ENCODE measurements at regions not wholly inside any gene's neighbourhood (a gene's known extent, or its start where the extent isn't known, plus 50 kb on each side); places are given as distances from the start of the nearest gene placed in this dataset.

DNA sequence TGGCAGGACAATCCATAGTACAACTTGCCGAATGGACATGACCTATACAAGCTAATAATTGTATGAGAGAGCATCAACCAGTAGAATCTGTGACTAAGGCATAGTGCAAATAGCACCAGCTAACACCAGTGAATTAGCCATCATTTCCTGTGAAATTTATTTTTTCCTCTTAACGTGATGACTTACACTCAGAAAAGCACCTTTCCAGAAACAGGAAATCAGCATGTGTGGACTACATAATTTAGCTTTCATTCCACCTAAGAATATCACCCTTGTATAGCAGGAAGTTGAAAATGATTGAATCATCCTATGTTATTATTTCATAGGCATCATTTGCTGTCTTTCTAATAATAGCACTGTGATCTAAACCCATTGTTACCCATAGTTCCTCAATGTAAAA is 1393.4 kb upstream of the PCDH7 start:
- TF ChIP-seq, protein P1, sequence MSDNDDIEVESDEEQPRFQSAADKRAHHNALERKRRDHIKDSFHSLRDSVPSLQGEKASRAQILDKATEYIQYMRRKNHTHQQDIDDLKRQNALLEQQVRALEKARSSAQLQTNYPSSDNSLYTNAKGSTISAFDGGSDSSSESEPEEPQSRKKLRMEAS (IDR thresholded peaks at IDR 0.05; ENCODE audit: low read depth, low read length), result no peak
- TF ChIP-seq SP1 (IDR thresholded peaks at IDR 0.05; ENCODE audit: low read depth, low read length) (no peak), CEBPB (IDR thresholded peaks at IDR 0.05; ENCODE audit: borderline replicate concordance in 1 of 2, low read depth in 2 of 2, low read length in 2 of 2) (no peak), ZBTB4 (CRISPR knock-in tag; IDR thresholded peaks at IDR 0.05) (no peak), E2F4 (IDR thresholded peaks at IDR 0.05; ENCODE audit: low read depth, low read length) (no peak), BCL11A (IDR thresholded peaks at IDR 0.05; ENCODE audit: low read depth, low read length) (no peak), ZNF24 (IDR thresholded peaks at IDR 0.05) (no peak)
- TF ChIP-seq, protein P2, sequence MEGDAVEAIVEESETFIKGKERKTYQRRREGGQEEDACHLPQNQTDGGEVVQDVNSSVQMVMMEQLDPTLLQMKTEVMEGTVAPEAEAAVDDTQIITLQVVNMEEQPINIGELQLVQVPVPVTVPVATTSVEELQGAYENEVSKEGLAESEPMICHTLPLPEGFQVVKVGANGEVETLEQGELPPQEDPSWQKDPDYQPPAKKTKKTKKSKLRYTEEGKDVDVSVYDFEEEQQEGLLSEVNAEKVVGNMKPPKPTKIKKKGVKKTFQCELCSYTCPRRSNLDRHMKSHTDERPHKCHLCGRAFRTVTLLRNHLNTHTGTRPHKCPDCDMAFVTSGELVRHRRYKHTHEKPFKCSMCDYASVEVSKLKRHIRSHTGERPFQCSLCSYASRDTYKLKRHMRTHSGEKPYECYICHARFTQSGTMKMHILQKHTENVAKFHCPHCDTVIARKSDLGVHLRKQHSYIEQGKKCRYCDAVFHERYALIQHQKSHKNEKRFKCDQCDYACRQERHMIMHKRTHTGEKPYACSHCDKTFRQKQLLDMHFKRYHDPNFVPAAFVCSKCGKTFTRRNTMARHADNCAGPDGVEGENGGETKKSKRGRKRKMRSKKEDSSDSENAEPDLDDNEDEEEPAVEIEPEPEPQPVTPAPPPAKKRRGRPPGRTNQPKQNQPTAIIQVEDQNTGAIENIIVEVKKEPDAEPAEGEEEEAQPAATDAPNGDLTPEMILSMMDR (IDR thresholded peaks at IDR 0.05 in 2 of 3, conservative IDR thresholded peaks at IDR 0.05 in 1 of 3; ENCODE audit: control insufficient read depth in 2 of 3, extremely low read depth in 1 of 3, insufficient read depth in 1 of 3, low read depth in 3 of 3, low read length in 3 of 3), result no peak

All from GM12878 (cell line).